ENCODE measurements at regions not wholly inside any gene's neighbourhood (a gene's known extent, or its start where the extent isn't known, plus 50 kb on each side); places are given as distances from the start of the nearest gene placed in this dataset.
A peak's percentile ranks its signal among the peaks of the same experiment; 100 is the strongest.

- DNase-seq = no peak
These were observed 55.8 kb upstream of the OR6J1 start for GRCh38 chr14:22699801-22700564.

GRCh38 chr14:22713631-22713950, 52.9 kb upstream of the OXA1L start:
- peak in 1 of 2 experiments; percentile 5 for DNase-seq

GRCh38 chr14:22715186-22715812, 51.2 kb upstream of the OXA1L start:
- DNase-seq = no peak

DNA sequence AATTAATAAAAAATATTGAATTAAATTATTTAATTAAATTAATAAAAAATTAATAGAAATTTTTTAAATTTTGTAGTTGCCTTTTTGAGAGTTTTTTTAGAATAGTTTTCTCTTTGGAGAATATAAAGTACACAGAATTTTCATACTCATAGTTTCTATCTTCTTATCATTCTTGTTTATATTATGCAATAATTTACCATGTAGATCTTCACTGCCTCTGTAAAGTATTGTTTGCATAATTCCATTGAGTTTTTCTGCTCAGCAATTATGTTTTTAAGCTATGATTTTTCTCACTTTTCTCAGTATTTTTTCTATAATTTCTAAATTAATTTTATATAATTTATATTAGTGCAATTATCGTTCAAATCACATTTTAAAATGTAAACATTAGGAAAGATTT, 50.6 kb upstream of the OXA1L start:
- no peak for DNase-seq
